Central memory CD8-positive, alpha-beta T cell (primary cell): ENCODE measurements at regions not wholly inside any gene's neighbourhood (a gene's known extent, or its start where the extent isn't known, plus 50 kb on each side); places are given as distances from the start of the nearest gene placed in this dataset.

Experiments used
- ATAC-seq: fragments of 150-1000 bp; cut with Tn5 transposase; replicated peaks from 2 replicates; pipeline ENCODE4 v1.10.0; 2022; ENCODE audit warnings: mild to moderate bottlenecking, moderate FRiP score, moderate number of reproducible peaks; ENCODE audit not compliant: poor library complexity, severe bottlenecking; ENCODE audit errors: extremely low read depth
- DNase-seq, 2 donors: peaks; one replicate each; pipeline ENCODE4 v3.0.0; 2021; ENCODE audit warnings: low spot score in 2 of 2
- H3K27ac Mint-ChIP-seq: one replicate; pipeline ENCODE4 v1.8.0; 2022; ENCODE audit warnings: low read depth, mild to moderate bottlenecking, moderate library complexity, mixed read lengths
- H3K27me3 Mint-ChIP-seq: one replicate; pipeline ENCODE4 v1.8.0; 2022; ENCODE audit warnings: mixed read lengths
- H3K36me3 Mint-ChIP-seq: one replicate; pipeline ENCODE4 v1.8.0; 2022; ENCODE audit warnings: mild to moderate bottlenecking, moderate library complexity, mixed read lengths; ENCODE audit not compliant: insufficient read depth
- H3K4me1 Mint-ChIP-seq: one replicate; pipeline ENCODE4 v1.8.0; 2022; ENCODE audit warnings: mixed read lengths
- H3K4me3 Mint-ChIP-seq: one replicate; pipeline ENCODE4 v1.8.0; 2022; ENCODE audit warnings: mild to moderate bottlenecking, moderate library complexity, mixed read lengths
- H3K9me3 Mint-ChIP-seq: one replicate; pipeline ENCODE4 v1.8.0; 2022; ENCODE audit warnings: mixed read lengths

DNA sequence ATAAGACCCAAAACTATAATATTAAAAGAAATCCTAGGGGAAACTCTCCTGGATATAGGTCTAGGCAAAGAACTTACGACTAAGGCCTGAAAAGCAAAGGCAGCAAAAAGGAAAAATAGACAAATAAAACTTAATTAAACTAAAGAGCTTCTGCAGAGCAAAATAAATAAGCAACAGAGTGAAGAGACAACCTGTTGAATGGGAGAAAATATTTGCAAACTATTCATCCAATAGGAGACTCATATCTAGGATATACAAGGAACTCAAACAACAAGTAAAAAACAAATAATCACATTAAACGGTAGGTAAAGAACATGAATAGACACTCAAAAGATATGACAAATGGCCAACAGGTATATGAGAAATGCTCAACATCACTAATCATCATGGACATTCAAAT lies 318.6 kb downstream of the CSNK1G3 start:
- H3K4me3 Mint-ChIP-seq = no peak overlapping the region
- H3K27me3 Mint-ChIP-seq = no peaks in the 10 kb centered on the region
- peaks cover 12% of the 10 kb centered on the region for H3K9me3 Mint-ChIP-seq
- no peaks in the 10 kb centered on the region for H3K4me1 Mint-ChIP-seq
- no peak overlapping the region for H3K27ac Mint-ChIP-seq
- ATAC-seq (no peak), DNase-seq (no peak)
- no peaks in the 10 kb centered on the region for H3K36me3 Mint-ChIP-seq

GRCh38 chr5:123827811-123828210 lies 315.8 kb downstream of the CSNK1G3 start:
- no peaks in the 10 kb centered on the region for H3K27me3 Mint-ChIP-seq
- no peak for ATAC-seq
- no peak overlapping the region for H3K4me3 Mint-ChIP-seq
- peaks cover 17% of the 10 kb centered on the region for H3K9me3 Mint-ChIP-seq
- DNase-seq = no peak
- H3K27ac Mint-ChIP-seq = no peak overlapping the region
- H3K36me3 Mint-ChIP-seq = no peaks in the 10 kb centered on the region
- H3K4me1 Mint-ChIP-seq = no peaks in the 10 kb centered on the region

GRCh38 chr5:123819833-123820232 lies 307.9 kb downstream of the CSNK1G3 start:
- DNase-seq (no peak), ATAC-seq (no peak)
- Mint-ChIP-seq H3K9me3 (peaks cover 15% of the 10 kb centered on the region), H3K27ac (no peak overlapping the region), H3K36me3 (no peaks in the 10 kb centered on the region), H3K4me1 (no peaks in the 10 kb centered on the region), H3K27me3 (no peaks in the 10 kb centered on the region), H3K4me3 (no peak overlapping the region)

- H3K27me3 Mint-ChIP-seq = no peaks in the 10 kb centered on the region
- no peak overlapping the region for H3K4me3 Mint-ChIP-seq
- H3K9me3 Mint-ChIP-seq = peaks cover 12% of the 10 kb centered on the region
- no peaks in the 10 kb centered on the region for H3K36me3 Mint-ChIP-seq
- DNase-seq (no peak), ATAC-seq (no peak)
- no peak overlapping the region for H3K27ac Mint-ChIP-seq
- H3K4me1 Mint-ChIP-seq = no peaks in the 10 kb centered on the region
Measured at GRCh38 chr5:123819386-123819785, 307.4 kb downstream of the CSNK1G3 start.

GRCh38 chr5:123817267-123817666 lies 305.3 kb downstream of the CSNK1G3 start:
- H3K36me3 Mint-ChIP-seq = no peaks in the 10 kb centered on the region
- H3K27ac Mint-ChIP-seq = no peak overlapping the region
- ATAC-seq (no peak), DNase-seq (no peak)
- no peaks in the 10 kb centered on the region for H3K27me3 Mint-ChIP-seq
- peaks cover 10% of the 10 kb centered on the region for H3K9me3 Mint-ChIP-seq
- no peaks in the 10 kb centered on the region for H3K4me1 Mint-ChIP-seq
- H3K4me3 Mint-ChIP-seq = no peak overlapping the region

- Mint-ChIP-seq H3K4me3 (no peak overlapping the region), H3K36me3 (no peaks in the 10 kb centered on the region), H3K9me3 (peaks cover 5% of the 10 kb centered on the region), H3K27me3 (no peaks in the 10 kb centered on the region), H3K4me1 (no peaks in the 10 kb centered on the region), H3K27ac (no peak overlapping the region)
- ATAC-seq = no peak
- DNase-seq = no peak
Measured at GRCh38 chr5:123814801-123815470, 303.0 kb downstream of the CSNK1G3 start.

DNA sequence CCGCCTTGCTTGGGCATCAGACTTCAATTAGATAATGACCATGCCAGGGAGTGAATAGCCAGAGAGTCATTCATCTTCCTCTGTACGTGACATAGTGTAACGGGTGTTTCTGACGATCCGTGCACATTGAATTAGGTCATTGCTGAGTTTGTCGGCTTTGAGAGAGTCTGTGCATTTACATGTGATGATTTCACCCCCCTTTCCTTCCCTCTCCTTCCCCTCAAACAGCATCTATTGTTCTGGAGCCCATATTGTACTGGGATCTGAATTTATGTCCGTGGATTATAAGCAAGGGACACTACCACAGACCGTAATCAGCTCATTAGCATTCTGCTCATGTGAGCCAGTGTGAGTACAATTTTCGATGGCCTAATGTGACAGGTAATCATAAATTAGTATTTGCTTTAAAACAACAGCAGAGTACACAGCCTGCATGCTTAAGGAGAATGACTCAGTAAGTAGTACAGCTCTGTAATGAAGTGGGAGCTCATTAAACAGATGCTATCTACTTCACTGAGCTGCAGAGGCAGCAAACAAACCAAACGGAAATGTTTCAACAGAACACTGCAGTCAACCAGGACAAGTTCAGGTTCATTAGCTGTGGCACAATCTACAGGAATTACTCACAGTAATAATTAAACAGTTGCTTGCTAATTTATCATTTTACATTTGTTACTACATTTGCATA lies 302.1 kb downstream of the CSNK1G3 start:
- H3K4me1 Mint-ChIP-seq = no peaks in the 10 kb centered on the region
- ATAC-seq (no peak), DNase-seq (no peak)

DNA sequence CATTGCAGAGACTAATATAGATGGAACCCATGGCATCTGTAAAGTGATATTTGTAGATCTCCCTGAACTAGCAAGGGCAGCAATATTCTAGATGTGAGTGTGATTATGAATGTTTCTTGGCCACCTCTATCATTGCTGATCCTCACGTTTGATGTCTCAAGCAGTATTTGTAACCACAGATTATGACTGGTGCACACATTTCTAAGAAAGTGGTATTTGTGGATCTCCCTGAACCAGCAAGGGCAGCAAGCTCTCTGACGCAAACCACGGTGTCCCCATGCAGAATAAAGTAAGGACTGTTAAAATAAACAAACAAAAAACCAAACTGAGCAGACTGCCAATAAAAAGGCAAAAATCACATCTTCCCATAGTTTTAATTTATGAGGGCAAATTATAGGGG lies 301.3 kb downstream of the CSNK1G3 start:
- Mint-ChIP-seq H3K27ac (no peak overlapping the region), H3K36me3 (no peaks in the 10 kb centered on the region), H3K4me3 (no peak overlapping the region), H3K4me1 (no peaks in the 10 kb centered on the region), H3K9me3 (peaks cover 5% of the 10 kb centered on the region), H3K27me3 (no peaks in the 10 kb centered on the region)
- DNase-seq (no peak), ATAC-seq (no peak)

More for the DNA sequence above, 302.1 kb downstream of the CSNK1G3 start:
- Mint-ChIP-seq H3K27me3 (no peaks in the 10 kb centered on the region), H3K27ac (no peak overlapping the region), H3K36me3 (no peaks in the 10 kb centered on the region), H3K9me3 (peaks cover 5% of the 10 kb centered on the region), H3K4me3 (no peak overlapping the region)

- H3K4me1 Mint-ChIP-seq = no peaks in the 10 kb centered on the region
- H3K4me3 Mint-ChIP-seq = no peak overlapping the region
- no peak overlapping the region for H3K27ac Mint-ChIP-seq
- no peaks in the 10 kb centered on the region for H3K27me3 Mint-ChIP-seq
- no peaks in the 10 kb centered on the region for H3K36me3 Mint-ChIP-seq
- ATAC-seq = no peak
- no peak for DNase-seq
- peaks cover 5% of the 10 kb centered on the region for H3K9me3 Mint-ChIP-seq
Measured at GRCh38 chr5:123811831-123812230, 299.9 kb downstream of the CSNK1G3 start.

- H3K27me3 Mint-ChIP-seq = no peaks in the 10 kb centered on the region
- H3K4me1 Mint-ChIP-seq = no peaks in the 10 kb centered on the region
- peaks cover 5% of the 10 kb centered on the region for H3K9me3 Mint-ChIP-seq
- DNase-seq = no peak
- H3K4me3 Mint-ChIP-seq = no peak overlapping the region
- ATAC-seq = no peak
- H3K36me3 Mint-ChIP-seq = no peaks in the 10 kb centered on the region
- no peak overlapping the region for H3K27ac Mint-ChIP-seq
Measured at GRCh38 chr5:123810746-123811340, 298.9 kb downstream of the CSNK1G3 start.

GRCh38 chr5:123810253-123810652 lies 298.3 kb downstream of the CSNK1G3 start:
- H3K4me3 Mint-ChIP-seq = no peak overlapping the region

GRCh38 chr5:123809594-123810221 lies 297.7 kb downstream of the CSNK1G3 start:
- H3K4me1 Mint-ChIP-seq = no peaks in the 10 kb centered on the region
- no peak overlapping the region for H3K4me3 Mint-ChIP-seq
- DNase-seq (no peak), ATAC-seq (no peak)
- no peaks in the 10 kb centered on the region for H3K36me3 Mint-ChIP-seq
- peaks cover 5% of the 10 kb centered on the region for H3K9me3 Mint-ChIP-seq
- no peak overlapping the region for H3K27ac Mint-ChIP-seq
- no peaks in the 10 kb centered on the region for H3K27me3 Mint-ChIP-seq

More at GRCh38 chr5:123810253-123810652, 298.3 kb downstream of the CSNK1G3 start:
- ATAC-seq (no peak), DNase-seq (no peak)
- H3K9me3 Mint-ChIP-seq = peaks cover 5% of the 10 kb centered on the region
- H3K27ac Mint-ChIP-seq = no peak overlapping the region
- no peaks in the 10 kb centered on the region for H3K27me3 Mint-ChIP-seq
- H3K4me1 Mint-ChIP-seq = no peaks in the 10 kb centered on the region
- no peaks in the 10 kb centered on the region for H3K36me3 Mint-ChIP-seq
